BJ (cell line): ENCODE measurements at regions not wholly inside any gene's neighbourhood (a gene's known extent, or its start where the extent isn't known, plus 50 kb on each side); places are given as distances from the start of the nearest gene placed in this dataset.
"Not testable (repeated sequence)": the region's sequence is repeated elsewhere in the genome, so short reads cannot be mapped to it uniquely, and the experiment has no call there.

Source experiments
- CTCF ChIA-PET: fragments of 350-600 bp; formaldehyde crosslinking; extraction: SDS; loops from one replicate; lab custom pipeline; 2021; ENCODE audit warnings: antibody characterized with exemption, inconsistent platforms; lab: Yijun Ruan, JAX
- POLR2A ChIA-PET: fragments of 300-600 bp; sonication (Branson Sonifier 250); formaldehyde crosslinking; extraction: SDS; loops from one replicate; lab custom pipeline; 2021; ENCODE audit warnings: antibody characterized with exemption; lab: Charles Lee
- DNase-seq: peaks from one replicate; pipeline ENCODE4 v3.0.0-alpha.2; 2011; ENCODE audit warnings: low read depth
- H3K27me3 ChIP-seq: 2 replicates; pipeline ENCODE4 v1.6.0; 2011; ENCODE audit warnings: low read length; ENCODE audit not compliant: control insufficient read depth, insufficient read depth
- H3K36me3 ChIP-seq: 2 replicates; pipeline ENCODE4 v1.5.1; 2011; ENCODE audit warnings: low read length; ENCODE audit not compliant: control insufficient read depth, insufficient read depth
- H3K4me3 ChIP-seq: 2 replicates; pipeline ENCODE4 v1.5.1; 2011; ENCODE audit warnings: low read depth, mild to moderate bottlenecking, control low read depth, low read length
- CTCF ChIP-seq: IDR thresholded peaks from 2 replicates; pipeline ENCODE4 v1.5.1; 2011; ENCODE audit warnings: low read depth, mild to moderate bottlenecking, control low read depth, inconsistent platforms, low read length, moderate library complexity; ENCODE audit not compliant: insufficient read depth

GRCh38 chr2:35503311-35503710 lies 852.3 kb upstream of the CRIM1 start:
- Histone ChIP-seq H3K4me3 (no peak overlapping the region), H3K36me3 (no peaks in the 10 kb centered on the region), H3K27me3 (no peaks in the 10 kb centered on the region)
- DNase-seq = no peak
- TF ChIP-seq CTCF = no peak
- ChIA-PET CTCF (no interaction called here), POLR2A (no interaction called here)

- no peak overlapping the region for H3K4me3 ChIP-seq
- no peak for TF ChIP-seq CTCF
- CTCF ChIA-PET = no interaction called here
- H3K36me3 ChIP-seq = no peaks in the 10 kb centered on the region
- H3K27me3 ChIP-seq = no peaks in the 10 kb centered on the region
- POLR2A ChIA-PET = no interaction called here
- DNase-seq = no peak
Observed at GRCh38 chr2:35501076-35501475, 854.5 kb upstream of the CRIM1 start.

GRCh38 chr2:35496022-35496421 lies 859.6 kb upstream of the CRIM1 start:
- Histone ChIP-seq H3K4me3 (no peak overlapping the region), H3K27me3 (no peaks in the 10 kb centered on the region), H3K36me3 (no peaks in the 10 kb centered on the region)
- POLR2A ChIA-PET = no interaction called here
- no peak for TF ChIP-seq CTCF
- no peak for DNase-seq
- CTCF ChIA-PET = no interaction called here

GRCh38 chr2:35495182-35495581 lies 860.4 kb upstream of the CRIM1 start:
- POLR2A ChIA-PET = no interaction called here
- no peak for DNase-seq
- no peak for TF ChIP-seq CTCF
- CTCF ChIA-PET = no interaction called here
- Histone ChIP-seq H3K36me3 (no peaks in the 10 kb centered on the region), H3K27me3 (no peaks in the 10 kb centered on the region), H3K4me3 (no peak overlapping the region)

GRCh38 chr2:35478121-35478520 lies 877.5 kb upstream of the CRIM1 start:
- H3K27me3 ChIP-seq, H3K4me3 ChIP-seq, CTCF ChIA-PET, H3K36me3 ChIP-seq, DNase-seq, POLR2A ChIA-PET: not testable (repeated sequence)

GRCh38 chr2:35468245-35468644 lies 887.3 kb upstream of the CRIM1 start:
- DNase-seq = no peak
- POLR2A ChIA-PET = no interaction called here
- TF ChIP-seq CTCF = no peak
- Histone ChIP-seq H3K27me3 (no peaks in the 10 kb centered on the region), H3K36me3 (no peaks in the 10 kb centered on the region), H3K4me3 (no peak overlapping the region)
- CTCF ChIA-PET = no interaction called here
